ENCODE measurements at regions not wholly inside any gene's neighbourhood (a gene's known extent, or its start where the extent isn't known, plus 50 kb on each side); places are given as distances from the start of the nearest gene placed in this dataset.

GRCh38 chr1:239861985-239862384 lies 229.7 kb upstream of the FMN2 start:
- Mint-ChIP-seq H3K27ac (no peak overlapping the region), H3K36me3 (no peaks in the 10 kb centered on the region), H3K9me3 (no peaks in the 10 kb centered on the region), H3K4me3 (no peak overlapping the region), H3K4me1 (no peaks in the 10 kb centered on the region), H3K27me3 (no peaks in the 10 kb centered on the region)
- ATAC-seq (ENCODE audit: low read depth) (no peak), DNase-seq (no peak)
- POLR2A ChIA-PET: no interaction called here

GRCh38 chr1:239868058-239868832 lies 223.4 kb upstream of the FMN2 start:
- H3K4me3 Mint-ChIP-seq: no peak overlapping the region
- H3K9me3 Mint-ChIP-seq: no peaks in the 10 kb centered on the region
- H3K36me3 Mint-ChIP-seq: no peaks in the 10 kb centered on the region
- POLR2A ChIA-PET: no interaction called here
- ATAC-seq (ENCODE audit: low read depth): no peak
- DNase-seq: no peak
- no peaks in the 10 kb centered on the region for H3K4me1 Mint-ChIP-seq
- H3K27ac Mint-ChIP-seq: no peak overlapping the region
- H3K27me3 Mint-ChIP-seq: no peaks in the 10 kb centered on the region

- Mint-ChIP-seq H3K4me1 (peaks cover 2% of the 10 kb centered on the region), H3K36me3 (no peaks in the 10 kb centered on the region)
- POLR2A ChIA-PET: no interaction called here
Observed at GRCh38 chr1:239870194-239870593, 221.5 kb upstream of the FMN2 start.

GRCh38 chr1:239872626-239873025 lies 219.1 kb upstream of the FMN2 start:
- POLR2A ChIA-PET: no interaction called here
- Mint-ChIP-seq H3K27me3 (no peaks in the 10 kb centered on the region), H3K27ac (no peak overlapping the region), H3K4me3 (no peak overlapping the region), H3K9me3 (no peaks in the 10 kb centered on the region), H3K36me3 (no peaks in the 10 kb centered on the region), H3K4me1 (peaks cover 2% of the 10 kb centered on the region)
- ATAC-seq (ENCODE audit: low read depth) (no peak), DNase-seq (no peak)

More at GRCh38 chr1:239870194-239870593, 221.5 kb upstream of the FMN2 start:
- Mint-ChIP-seq H3K9me3 (no peaks in the 10 kb centered on the region), H3K27me3 (no peaks in the 10 kb centered on the region), H3K27ac (no peak overlapping the region), H3K4me3 (no peak overlapping the region)
- DNase-seq (no peak), ATAC-seq (ENCODE audit: low read depth) (no peak)

- no peak overlapping the region for H3K4me3 Mint-ChIP-seq
- H3K36me3 Mint-ChIP-seq: no peaks in the 10 kb centered on the region
- no peaks in the 10 kb centered on the region for H3K27me3 Mint-ChIP-seq
- H3K9me3 Mint-ChIP-seq: no peaks in the 10 kb centered on the region
- H3K4me1 Mint-ChIP-seq: peaks cover 2% of the 10 kb centered on the region
- POLR2A ChIA-PET: no interaction called here
- ATAC-seq (ENCODE audit: low read depth): no peak
- H3K27ac Mint-ChIP-seq: no peak overlapping the region
- no peak for DNase-seq
Observed at GRCh38 chr1:239874831-239875230, 216.9 kb upstream of the FMN2 start.

GRCh38 chr1:239879321-239880170 lies 212.1 kb upstream of the FMN2 start:
- Mint-ChIP-seq H3K36me3 (no peaks in the 10 kb centered on the region), H3K4me3 (no peak overlapping the region), H3K9me3 (no peaks in the 10 kb centered on the region), H3K27me3 (no peaks in the 10 kb centered on the region), H3K27ac (no peak overlapping the region), H3K4me1 (no peaks in the 10 kb centered on the region)
- no peak for DNase-seq
- POLR2A ChIA-PET: no interaction called here
- ATAC-seq (ENCODE audit: low read depth): no peak

- no peaks in the 10 kb centered on the region for H3K4me1 Mint-ChIP-seq
- no peak overlapping the region for H3K4me3 Mint-ChIP-seq
- no peaks in the 10 kb centered on the region for H3K36me3 Mint-ChIP-seq
- POLR2A ChIA-PET: no interaction called here
- no peaks in the 10 kb centered on the region for H3K9me3 Mint-ChIP-seq
- ATAC-seq (ENCODE audit: low read depth) (no peak), DNase-seq (no peak)
- no peak overlapping the region for H3K27ac Mint-ChIP-seq
- no peaks in the 10 kb centered on the region for H3K27me3 Mint-ChIP-seq
Observed at GRCh38 chr1:239882967-239883366, 208.7 kb upstream of the FMN2 start.

GRCh38 chr1:239884796-239885195 lies 206.9 kb upstream of the FMN2 start:
- H3K4me1 Mint-ChIP-seq: no peaks in the 10 kb centered on the region
- ATAC-seq (ENCODE audit: low read depth) (no peak), DNase-seq (no peak)
- H3K36me3 Mint-ChIP-seq: no peaks in the 10 kb centered on the region
- H3K9me3 Mint-ChIP-seq: no peaks in the 10 kb centered on the region
- POLR2A ChIA-PET: no interaction called here
- no peak overlapping the region for H3K27ac Mint-ChIP-seq
- H3K27me3 Mint-ChIP-seq: no peaks in the 10 kb centered on the region
- H3K4me3 Mint-ChIP-seq: no peak overlapping the region

GRCh38 chr1:239886266-239886665 lies 205.4 kb upstream of the FMN2 start:
- no peaks in the 10 kb centered on the region for H3K27me3 Mint-ChIP-seq
- no peaks in the 10 kb centered on the region for H3K36me3 Mint-ChIP-seq
- no peak for ATAC-seq (ENCODE audit: low read depth)
- no peak overlapping the region for H3K4me3 Mint-ChIP-seq
- POLR2A ChIA-PET: no interaction called here
- no peaks in the 10 kb centered on the region for H3K9me3 Mint-ChIP-seq
- no peak for DNase-seq
- H3K4me1 Mint-ChIP-seq: no peaks in the 10 kb centered on the region
- no peak overlapping the region for H3K27ac Mint-ChIP-seq

GRCh38 chr1:239888639-239889038 lies 203.0 kb upstream of the FMN2 start:
- ATAC-seq (ENCODE audit: low read depth): no peak
- Mint-ChIP-seq H3K27ac (no peak overlapping the region), H3K4me3 (no peak overlapping the region), H3K4me1 (no peaks in the 10 kb centered on the region), H3K9me3 (no peaks in the 10 kb centered on the region), H3K27me3 (no peaks in the 10 kb centered on the region), H3K36me3 (no peaks in the 10 kb centered on the region)
- no peak for DNase-seq
- POLR2A ChIA-PET: no interaction called here

GRCh38 chr1:239891621-239892358 lies 199.9 kb upstream of the FMN2 start:
- ATAC-seq (ENCODE audit: low read depth) (no peak), DNase-seq (no peak)
- POLR2A ChIA-PET: interaction anchor here (0.8 kb wide), 1 partner anchor 174 kb away, joined by 4 read pairs; no protein-coding TSS in a partner anchor
- Mint-ChIP-seq H3K9me3 (no peaks in the 10 kb centered on the region), H3K4me3 (no peak overlapping the region), H3K27me3 (peaks cover 2% of the 10 kb centered on the region), H3K27ac (no peak overlapping the region), H3K36me3 (no peaks in the 10 kb centered on the region), H3K4me1 (peaks cover 2% of the 10 kb centered on the region)

GRCh38 chr1:239892602-239893001 lies 199.1 kb upstream of the FMN2 start:
- Mint-ChIP-seq H3K4me3 (no peak overlapping the region), H3K36me3 (no peaks in the 10 kb centered on the region), H3K27ac (no peak overlapping the region), H3K4me1 (peaks cover 2% of the 10 kb centered on the region), H3K27me3 (peaks cover 2% of the 10 kb centered on the region), H3K9me3 (no peaks in the 10 kb centered on the region)
- POLR2A ChIA-PET: interaction anchor here (0.8 kb wide), 1 partner anchor 174 kb away, joined by 4 read pairs; no protein-coding TSS in a partner anchor
- no peak for ATAC-seq (ENCODE audit: low read depth)
- no peak for DNase-seq

- no peak for DNase-seq
- POLR2A ChIA-PET: no interaction called here
- Mint-ChIP-seq H3K27ac (no peak overlapping the region), H3K27me3 (peaks cover 2% of the 10 kb centered on the region), H3K9me3 (no peaks in the 10 kb centered on the region), H3K36me3 (no peaks in the 10 kb centered on the region), H3K4me3 (no peak overlapping the region), H3K4me1 (peaks cover 7% of the 10 kb centered on the region)
- no peak for ATAC-seq (ENCODE audit: low read depth)
Observed at GRCh38 chr1:239893127-239893731, 198.5 kb upstream of the FMN2 start.

All from activated naive CD8-positive, alpha-beta T cell treated with anti-CD3 and anti-CD28 coated beads, Interleukin-2, amount 10 ng/mL, durations not matched to agents 7 days and 5 days (primary cell).